SK-N-SH treated with all-trans-retinoic acid at 6 μM for 48 hours (cell line): ENCODE measurements at regions not wholly inside any gene's neighbourhood (a gene's known extent, or its start where the extent isn't known, plus 50 kb on each side); places are given as distances from the start of the nearest gene placed in this dataset.

Source experiments
- ATAC-seq: fragments of 200-7000 bp; cut with Tn5 transposase; 3 replicates; pipeline ENCODE4 v1.9.1; 2020; ENCODE audit warnings: mild to moderate bottlenecking, moderate library complexity
- ARNTL ChIP-seq: fragments of 450-650 bp; formaldehyde crosslinking; IDR thresholded peaks from 2 replicates; pipeline ENCODE4 v1.5.0; 2020; ENCODE audit warnings: low read depth, mild to moderate bottlenecking, moderate library complexity, borderline replicate concordance
- BACH2 ChIP-seq: fragments of 250-450 bp; sonication (Bioruptor Pico); IDR thresholded peaks from 2 replicates; pipeline ENCODE4 v1.9.0; 2021; ENCODE audit warnings: mild to moderate bottlenecking, borderline replicate concordance
- CREB5 ChIP-seq: fragments of 250-450 bp; sonication (Bioruptor Pico); IDR thresholded peaks from 2 replicates; pipeline ENCODE4 v1.5.1; 2020; ENCODE audit warnings: low read depth, mild to moderate bottlenecking, moderate library complexity
- CSDC2 ChIP-seq: fragments of 250-450 bp; sonication (Bioruptor Pico); IDR thresholded peaks from 2 replicates; pipeline ENCODE4 v1.5.0; 2020; ENCODE audit warnings: mild to moderate bottlenecking, moderate library complexity
- CSRNP3 ChIP-seq: fragments of 250-450 bp; sonication (Bioruptor Pico); IDR thresholded peaks from 2 replicates; pipeline ENCODE4 v1.5.1; 2021; ENCODE audit warnings: mild to moderate bottlenecking, moderate library complexity
- ESRRG ChIP-seq: fragments of 250-450 bp; sonication (Bioruptor Pico); IDR thresholded peaks from 2 replicates; pipeline ENCODE4 v1.6.1; 2021; ENCODE audit warnings: mild to moderate bottlenecking
- GLIS3 ChIP-seq: fragments of 250-450 bp; sonication (Bioruptor Pico); IDR thresholded peaks from 2 replicates; pipeline ENCODE4 v1.5.0; 2020; ENCODE audit warnings: mild to moderate bottlenecking, moderate library complexity
- ISL1 ChIP-seq: fragments of 250-450 bp; sonication (Bioruptor Pico); IDR thresholded peaks from 2 replicates; pipeline ENCODE4 v2.1.2; 2022; ENCODE audit warnings: mild to moderate bottlenecking, moderate library complexity
- OSR1 ChIP-seq: fragments of 250-450 bp; sonication (Bioruptor Pico); IDR thresholded peaks from 2 replicates; pipeline ENCODE4 v1.8.0; 2022; ENCODE audit warnings: moderate library complexity, mild to moderate bottlenecking, inconsistent platforms
- POU6F1 ChIP-seq: fragments of 250-450 bp; sonication (Bioruptor Pico); IDR thresholded peaks from 2 replicates; pipeline ENCODE4 v1.8.0; 2021; ENCODE audit warnings: low read depth, mild to moderate bottlenecking, moderate library complexity, borderline replicate concordance
- PPARA ChIP-seq: fragments of 250-450 bp; sonication (Bioruptor Pico); IDR thresholded peaks from 2 replicates; pipeline ENCODE4 v1.5.0; 2020; ENCODE audit warnings: mild to moderate bottlenecking, borderline replicate concordance
- RARB ChIP-seq: fragments of 250-450 bp; sonication (Bioruptor Pico); IDR thresholded peaks from 2 replicates; pipeline ENCODE4 v1.8.0; 2021; ENCODE audit warnings: mild to moderate bottlenecking, moderate library complexity
- TCF4 ChIP-seq: fragments of 250-450 bp; sonication (Bioruptor Pico); IDR thresholded peaks from 2 replicates; pipeline ENCODE4 v1.8.0; 2021; ENCODE audit warnings: mild to moderate bottlenecking, moderate library complexity, borderline replicate concordance
- TOX ChIP-seq: fragments of 250-450 bp; sonication (Bioruptor Pico); IDR thresholded peaks from 2 replicates; pipeline ENCODE4 v1.8.0; 2021; ENCODE audit warnings: mild to moderate bottlenecking, moderate library complexity, borderline replicate concordance
- TSHZ2 ChIP-seq: fragments of 250-450 bp; sonication (Bioruptor Pico); IDR thresholded peaks from 2 replicates; pipeline ENCODE4 v1.5.0; 2020; ENCODE audit warnings: mild to moderate bottlenecking, moderate library complexity
- ZC3H10 ChIP-seq: fragments of 250-450 bp; sonication (Bioruptor Pico); IDR thresholded peaks from 2 replicates; pipeline ENCODE4 v1.5.1; 2021; ENCODE audit warnings: mild to moderate bottlenecking, moderate library complexity
- ZFP3 ChIP-seq: fragments of 250-450 bp; sonication (Bioruptor Pico); IDR thresholded peaks from 2 replicates; pipeline ENCODE4 v1.5.0; 2020; ENCODE audit warnings: mild to moderate bottlenecking, moderate library complexity
- ZFP30 ChIP-seq: fragments of 450-650 bp; formaldehyde crosslinking; IDR thresholded peaks from 2 replicates; pipeline ENCODE4 v1.5.0; 2022; ENCODE audit warnings: mild to moderate bottlenecking, moderate library complexity
- ZNF565 ChIP-seq: fragments of 450-650 bp; formaldehyde crosslinking; conservative IDR thresholded peaks from 2 replicates; pipeline ENCODE4 v1.5.0; 2020; ENCODE audit warnings: low read depth, mild to moderate bottlenecking, moderate library complexity
- ZNF70 ChIP-seq: fragments of 450-650 bp; formaldehyde crosslinking; IDR thresholded peaks from 2 replicates; pipeline ENCODE4 v1.5.0; 2020; ENCODE audit warnings: mild to moderate bottlenecking, moderate library complexity
- ZNF8 ChIP-seq: fragments of 450-650 bp; formaldehyde crosslinking; IDR thresholded peaks from 2 replicates; pipeline ENCODE4 v1.5.0; 2020; ENCODE audit warnings: mild to moderate bottlenecking, moderate library complexity

- TF ChIP-seq TCF4 (CRISPR knock-in tag) (no peak), OSR1 (no peak)
Measured at GRCh38 chr7:25694211-25694610, 457.8 kb upstream of the NFE2L3 start (continued).

- ATAC-seq, result no peak
Measured at GRCh38 chr7:25694699-25695098, 457.3 kb upstream of the NFE2L3 start.

GRCh38 chr7:25696571-25696970 is 455.4 kb upstream of the NFE2L3 start:
- TF ChIP-seq ZFP30 (CRISPR knock-in tag) (no peak), CSRNP3 (CRISPR knock-in tag) (no peak), ZC3H10 (CRISPR knock-in tag) (no peak), BACH2 (CRISPR knock-in tag) (no peak), POU6F1 (CRISPR knock-in tag) (no peak), CREB5 (CRISPR knock-in tag) (no peak), ESRRG (CRISPR knock-in tag) (no peak), CSDC2 (CRISPR knock-in tag) (no peak), GLIS3 (CRISPR knock-in tag) (no peak)
- no peak for ATAC-seq

More at GRCh38 chr7:25694699-25695098, 457.3 kb upstream of the NFE2L3 start:
- no peak for TF ChIP-seq ZC3H10 (CRISPR knock-in tag)
- no peak for TF ChIP-seq ZNF8
- TF ChIP-seq ARNTL (CRISPR knock-in tag), result no peak
- no peak for TF ChIP-seq TSHZ2
- TF ChIP-seq ZFP30 (CRISPR knock-in tag), result no peak
- no peak for TF ChIP-seq RARB (CRISPR knock-in tag)
- TF ChIP-seq PPARA, result no peak
- no peak for TF ChIP-seq GLIS3 (CRISPR knock-in tag)
- no peak for TF ChIP-seq ESRRG (CRISPR knock-in tag)
- TF ChIP-seq TCF4 (CRISPR knock-in tag), result no peak
- TF ChIP-seq CREB5 (CRISPR knock-in tag), result no peak
- TF ChIP-seq ISL1, result no peak
- TF ChIP-seq BACH2 (CRISPR knock-in tag), result no peak
- TF ChIP-seq ZNF565 (CRISPR knock-in tag), result no peak
- no peak for TF ChIP-seq CSRNP3 (CRISPR knock-in tag)
- TF ChIP-seq ZNF70 (CRISPR knock-in tag), result no peak
- no peak for TF ChIP-seq ZFP3 (CRISPR knock-in tag)
- TF ChIP-seq TOX, result no peak
